K562 (cell line): ENCODE measurements at regions not wholly inside any gene's neighbourhood (a gene's known extent, or its start where the extent isn't known, plus 50 kb on each side); places are given as distances from the start of the nearest gene placed in this dataset.

ENCODE experiments used
- CREB1 ChIP-seq, 2 experiments: sonication (generic) in 1 of 2; formaldehyde crosslinking in 1 of 2; IDR thresholded peaks; 2 replicates each; pipeline versions ENCODE4 v1.6.1 to v1.8.0; 2012 to 2022; ENCODE audit warnings: inconsistent platforms in 1 of 2, mild to moderate bottlenecking in 1 of 2, missing genetic modification reagents in 1 of 2, moderate library complexity in 1 of 2
- NCOA6 ChIP-seq: fragments of 450-650 bp; IDR thresholded peaks from 2 replicates; pipeline ENCODE4 v1.6.1; 2017; ENCODE audit warnings: mild to moderate bottlenecking
- PCBP2 ChIP-seq: fragments of 200-400 bp; formaldehyde crosslinking; IDR thresholded peaks from 2 replicates; pipeline ENCODE4 v1.6.1; 2018; ENCODE audit warnings: low read length, low read depth, mild to moderate bottlenecking, moderate library complexity; ENCODE audit not compliant: poor library complexity, severe bottlenecking
- POLR2AphosphoS5 ChIP-seq: IDR thresholded peaks from 2 replicates; pipeline ENCODE4 v1.6.1; 2011; ENCODE audit warnings: mild to moderate bottlenecking, low read depth, low read length, moderate library complexity; ENCODE audit not compliant: control insufficient read depth, insufficient read depth
- TCFL5 ChIP-seq: fragments of 250-450 bp; sonication (Bioruptor Pico); conservative IDR thresholded peaks from 2 replicates; pipeline ENCODE4 v1.6.1; 2021; ENCODE audit warnings: mild to moderate bottlenecking, moderate library complexity, matching md5 sums
- ZBTB40 ChIP-seq, 2 experiments: fragments of 450-650 bp in 1 of 2; sonication (generic) in 1 of 2; formaldehyde crosslinking in 1 of 2; IDR thresholded peaks; 2 replicates each; pipeline versions ENCODE4 v1.7.1 to v1.9.0; 2016 to 2022; ENCODE audit warnings: inconsistent platforms in 1 of 2, mild to moderate bottlenecking in 1 of 2, missing genetic modification reagents in 1 of 2
- ZNF75A ChIP-seq: fragments of 450-650 bp; formaldehyde crosslinking; IDR thresholded peaks from 2 replicates; pipeline ENCODE4 v1.4.0; 2020; ENCODE audit warnings: mild to moderate bottlenecking
- TF ChIP-seq, protein P1 (sequence below): fragments of 250-450 bp; sonication (Bioruptor Pico); IDR thresholded peaks from 2 replicates; pipeline ENCODE4 v1.8.0; 2021; ENCODE audit warnings: borderline replicate concordance, mild to moderate bottlenecking, moderate library complexity; ENCODE audit not compliant: poor library complexity, severe bottlenecking
- TF ChIP-seq, protein P2 (sequence below), 2 experiments: fragments of 450-650 bp; IDR thresholded peaks; 2 replicates each; pipeline ENCODE4 v1.6.1; 2016; ENCODE audit warnings: mild to moderate bottlenecking in 2 of 2, borderline replicate concordance in 1 of 2, low read depth in 1 of 2, moderate library complexity in 1 of 2

- TF ChIP-seq ZBTB40 (IDR thresholded peaks at IDR 0.05) (no peak), ZBTB40 (CRISPR knock-in tag; IDR thresholded peaks at IDR 0.05) (no peak), CREB1 (IDR thresholded peaks at IDR 0.05) (no peak), CREB1 (CRISPR knock-in tag; IDR thresholded peaks at IDR 0.05) (no peak), PCBP2 (no peak), POLR2AphosphoS5 (no peak), TCFL5 (CRISPR knock-in tag) (no peak), ZNF75A (CRISPR knock-in tag) (no peak), NCOA6 (no peak)
- TF ChIP-seq, protein P1, sequence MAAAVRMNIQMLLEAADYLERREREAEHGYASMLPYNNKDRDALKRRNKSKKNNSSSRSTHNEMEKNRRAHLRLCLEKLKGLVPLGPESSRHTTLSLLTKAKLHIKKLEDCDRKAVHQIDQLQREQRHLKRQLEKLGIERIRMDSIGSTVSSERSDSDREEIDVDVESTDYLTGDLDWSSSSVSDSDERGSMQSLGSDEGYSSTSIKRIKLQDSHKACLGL (CRISPR knock-in tag) = no peak
- TF ChIP-seq, protein P2, sequence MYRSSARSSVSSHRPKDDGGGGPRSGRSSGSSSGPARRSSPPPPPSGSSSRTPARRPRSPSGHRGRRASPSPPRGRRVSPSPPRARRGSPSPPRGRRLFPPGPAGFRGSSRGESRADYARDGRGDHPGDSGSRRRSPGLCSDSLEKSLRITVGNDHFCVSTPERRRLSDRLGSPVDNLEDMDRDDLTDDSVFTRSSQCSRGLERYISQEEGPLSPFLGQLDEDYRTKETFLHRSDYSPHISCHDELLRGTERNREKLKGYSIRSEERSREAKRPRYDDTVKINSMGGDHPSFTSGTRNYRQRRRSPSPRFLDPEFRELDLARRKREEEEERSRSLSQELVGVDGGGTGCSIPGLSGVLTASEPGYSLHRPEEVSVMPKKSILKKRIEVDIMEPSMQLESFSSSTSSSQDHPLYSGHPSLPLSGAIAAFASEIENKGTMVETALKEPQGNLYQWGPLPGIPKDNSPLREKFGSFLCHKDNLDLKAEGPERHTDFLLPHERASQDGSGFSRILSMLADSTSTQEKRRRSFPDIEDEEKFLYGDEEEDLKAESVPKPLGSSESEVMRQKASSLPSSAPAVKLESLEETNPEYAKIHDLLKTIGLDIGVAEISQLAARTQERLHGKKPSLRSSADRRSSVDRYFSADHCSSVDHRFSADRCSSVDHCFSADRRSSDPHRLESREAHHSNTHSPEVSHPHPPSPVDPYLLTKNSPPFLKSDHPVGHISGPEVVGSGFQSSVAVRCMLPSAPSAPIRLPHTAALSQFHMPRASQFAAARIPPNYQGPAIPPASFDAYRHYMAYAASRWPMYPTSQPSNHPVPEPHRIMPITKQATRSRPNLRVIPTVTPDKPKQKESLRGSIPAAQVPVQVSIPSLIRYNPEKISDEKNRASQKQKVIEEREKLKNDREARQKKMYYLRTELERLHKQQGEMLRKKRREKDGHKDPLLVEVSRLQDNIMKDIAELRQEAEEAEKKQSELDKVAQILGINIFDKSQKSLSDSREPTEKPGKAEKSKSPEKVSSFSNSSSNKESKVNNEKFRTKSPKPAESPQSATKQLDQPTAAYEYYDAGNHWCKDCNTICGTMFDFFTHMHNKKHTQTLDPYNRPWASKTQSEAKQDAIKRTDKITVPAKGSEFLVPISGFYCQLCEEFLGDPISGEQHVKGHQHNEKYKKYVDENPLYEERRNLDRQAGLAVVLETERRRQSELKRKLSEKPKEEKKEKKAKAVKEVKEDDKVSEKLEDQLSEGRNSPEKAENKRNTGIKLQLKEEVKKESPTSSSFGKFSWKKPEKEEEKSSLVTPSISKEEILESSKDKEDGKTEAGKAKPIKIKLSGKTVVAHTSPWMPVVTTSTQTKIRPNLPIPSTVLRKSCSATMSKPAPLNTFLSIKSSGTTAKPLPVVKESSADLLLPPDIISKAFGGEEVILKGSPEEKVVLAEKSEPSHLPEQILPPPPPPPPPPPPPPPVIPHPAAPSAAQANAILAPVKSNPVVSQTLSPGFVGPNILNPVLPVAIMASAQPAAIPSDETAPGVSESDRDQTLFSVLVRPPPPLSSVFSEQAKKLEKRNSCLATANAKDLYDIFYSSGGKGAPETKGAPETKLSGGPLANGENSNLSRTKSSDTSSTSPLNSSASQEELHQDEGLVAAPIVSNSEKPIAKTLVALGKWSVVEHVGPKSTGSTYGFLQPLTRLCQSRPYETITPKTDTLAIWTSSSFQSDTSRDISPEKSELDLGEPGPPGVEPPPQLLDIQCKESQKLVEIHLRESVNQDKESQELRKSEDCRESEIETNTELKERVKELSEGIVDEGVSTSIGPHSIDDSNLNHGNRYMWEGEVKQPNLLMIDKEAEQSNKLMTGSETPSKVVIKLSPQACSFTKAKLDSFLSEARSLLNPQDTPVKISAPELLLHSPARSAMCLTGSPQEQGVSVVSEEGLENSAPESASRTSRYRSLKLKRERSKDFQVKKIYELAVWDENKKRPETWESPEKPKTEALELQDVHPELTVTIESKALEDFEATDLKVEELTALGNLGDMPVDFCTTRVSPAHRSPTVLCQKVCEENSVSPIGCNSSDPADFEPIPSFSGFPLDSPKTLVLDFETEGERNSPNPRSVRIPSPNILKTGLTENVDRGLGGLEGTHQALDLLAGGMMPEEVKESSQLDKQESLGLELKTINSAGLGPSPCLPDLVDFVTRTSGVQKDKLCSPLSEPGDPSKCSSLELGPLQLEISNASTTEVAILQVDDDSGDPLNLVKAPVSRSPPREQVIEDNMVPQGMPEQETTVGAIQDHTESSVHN (IDR thresholded peaks at IDR 0.05; ENCODE audit: borderline replicate concordance in 1 of 2, low read depth in 1 of 2) = no peak
- TF ChIP-seq, all 486 proteins: peak for 0
Measured at GRCh38 chr2:21519821-21520220, 396.1 kb downstream of the TDRD15 start (continued).
